GM19438 (cell line): ENCODE measurements at regions not wholly inside any gene's neighbourhood (a gene's known extent, or its start where the extent isn't known, plus 50 kb on each side); places are given as distances from the start of the nearest gene placed in this dataset.
"Not testable (repeated sequence)": the region's sequence is repeated elsewhere in the genome, so short reads cannot be mapped to it uniquely, and the experiment has no call there.

Source experiments
- ATAC-seq: cut with Tn5 transposase; IDR thresholded peaks from one replicate; pipeline ENCODE4 v1.9.1; 2021; ENCODE audit warnings: low read depth; ENCODE audit not compliant: unreplicated experiment

- ATAC-seq, result no peak
These were observed 1099.8 kb upstream of the CDH18 start for GRCh38 chr5:21087766-21088165.

DNA sequence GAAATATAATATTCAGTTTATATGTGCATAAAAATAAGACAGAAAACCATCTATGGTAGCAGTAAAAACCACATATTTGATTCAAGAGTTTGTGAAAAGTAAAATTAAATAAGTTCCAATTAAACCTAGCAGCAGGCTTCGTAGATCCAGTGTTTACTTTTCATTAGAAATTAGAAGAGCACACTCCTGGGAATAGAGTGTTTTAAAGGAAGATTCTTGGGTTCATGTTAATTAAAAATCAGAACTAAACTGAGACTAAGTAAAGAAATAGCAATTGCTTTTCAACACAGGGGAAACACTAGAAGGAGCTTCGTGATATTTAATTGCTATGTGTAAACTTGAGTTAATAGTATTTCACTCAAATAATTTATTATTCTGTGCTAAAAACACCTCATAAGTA is 1097.8 kb upstream of the CDH18 start:
- ATAC-seq, result no peak

DNA sequence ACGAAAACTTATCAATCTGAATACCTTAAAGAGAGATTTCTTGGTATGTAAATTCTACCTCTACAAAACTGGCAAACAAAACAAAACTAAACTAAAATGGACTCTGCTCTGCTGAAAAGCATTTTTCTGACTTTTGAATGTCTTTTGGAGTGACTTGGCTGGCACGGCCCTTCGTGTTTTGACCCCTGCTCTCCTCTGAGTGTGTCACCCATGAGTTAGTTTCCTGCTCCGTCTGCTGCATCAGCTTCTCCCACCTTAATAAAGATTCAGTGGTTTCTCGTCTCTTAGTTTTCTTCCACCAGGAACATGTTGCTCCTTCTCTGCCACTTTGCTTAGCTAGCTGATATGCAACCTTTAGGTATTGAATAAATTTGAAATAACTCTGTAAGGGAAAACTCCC is 1084.0 kb upstream of the CDH18 start:
- ATAC-seq, result no peak

DNA sequence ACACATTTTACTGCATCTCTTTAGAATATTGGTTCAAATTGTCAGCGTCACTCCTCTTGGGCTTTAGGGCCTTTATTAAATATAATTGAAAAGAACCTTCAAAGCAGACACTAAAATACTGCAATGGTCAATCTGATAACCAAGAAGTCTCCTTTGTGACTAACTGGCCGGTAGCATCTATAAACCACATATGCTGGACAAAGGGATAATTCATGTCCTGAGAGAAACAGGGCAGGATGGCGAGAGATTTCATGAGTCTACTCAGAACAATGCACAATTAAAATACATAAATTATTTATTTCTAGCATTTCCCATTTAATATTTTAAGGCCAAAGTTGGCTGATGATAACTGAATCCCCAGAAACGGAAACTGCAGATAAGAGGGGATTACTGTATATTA is 1083.4 kb upstream of the CDH18 start:
- ATAC-seq, result no peak

DNA sequence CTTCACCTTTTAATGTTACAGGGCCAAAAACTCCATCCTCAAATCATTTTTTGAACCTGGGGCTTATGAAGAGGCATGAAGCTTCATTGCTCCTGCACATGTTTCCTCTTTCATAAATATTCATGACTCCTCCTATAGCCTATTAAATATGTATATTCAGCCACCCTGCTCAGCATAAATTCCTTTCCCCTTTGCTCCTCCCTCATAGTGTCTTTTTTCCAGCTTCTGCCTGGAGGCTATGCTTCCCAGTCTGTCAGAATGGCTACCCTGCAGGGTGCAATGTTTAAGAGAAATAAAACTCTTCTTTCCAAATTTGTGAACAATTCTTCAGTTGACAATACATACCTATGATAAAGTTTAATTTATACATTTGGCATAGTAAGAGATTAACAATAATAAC is 1082.9 kb upstream of the CDH18 start:
- ATAC-seq, result no peak

DNA sequence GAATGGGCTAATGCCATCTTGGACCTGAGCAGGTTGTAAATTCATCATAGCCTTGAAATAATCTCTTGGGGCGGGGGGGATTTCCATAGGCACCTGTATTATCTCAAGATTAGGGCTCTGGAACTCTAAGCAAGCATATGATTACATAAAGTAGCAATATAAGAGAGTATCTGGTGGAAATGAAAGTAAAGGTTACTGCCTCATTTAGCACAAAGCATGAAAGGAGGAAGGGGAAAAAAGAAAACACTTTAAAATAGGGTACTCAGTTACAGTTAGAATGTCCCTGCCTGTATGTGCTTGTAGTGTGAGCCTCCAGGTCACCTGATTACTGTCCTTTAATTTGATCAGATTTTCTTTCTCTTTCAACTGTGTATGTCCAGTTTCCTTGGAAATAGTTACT is 1079.7 kb upstream of the CDH18 start:
- no peak for ATAC-seq

DNA sequence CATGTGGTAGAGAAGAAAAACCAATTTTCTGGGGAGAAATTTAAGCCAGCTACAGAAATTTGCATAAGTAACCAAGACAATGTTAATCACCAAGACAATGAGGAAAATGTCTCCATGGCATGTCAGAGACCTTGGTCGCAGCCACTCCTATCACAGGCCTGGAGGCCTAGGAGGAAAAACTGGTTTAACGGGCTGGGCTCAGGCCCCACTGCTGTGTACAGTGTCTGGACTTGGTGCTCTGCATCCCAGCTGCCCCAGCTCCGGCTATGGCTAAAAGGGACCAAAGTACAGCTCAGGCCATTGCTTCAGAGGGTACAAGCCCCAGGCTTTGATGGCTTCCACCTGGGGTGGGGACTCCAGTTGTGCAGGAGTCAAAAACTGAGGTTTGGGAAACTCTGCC is 1075.1 kb upstream of the CDH18 start:
- no peak for ATAC-seq

- ATAC-seq, result peak; percentile 95
These were observed 1070.3 kb upstream of the CDH18 start for GRCh38 chr5:21058289-21058688.

GRCh38 chr5:21051945-21052344 is 1063.9 kb upstream of the CDH18 start:
- no peak for ATAC-seq

GRCh38 chr5:21049901-21050300 is 1061.9 kb upstream of the CDH18 start:
- ATAC-seq, result no peak

- ATAC-seq, result no peak
These were observed 1043.0 kb upstream of the CDH18 start for GRCh38 chr5:21030981-21031380.

DNA sequence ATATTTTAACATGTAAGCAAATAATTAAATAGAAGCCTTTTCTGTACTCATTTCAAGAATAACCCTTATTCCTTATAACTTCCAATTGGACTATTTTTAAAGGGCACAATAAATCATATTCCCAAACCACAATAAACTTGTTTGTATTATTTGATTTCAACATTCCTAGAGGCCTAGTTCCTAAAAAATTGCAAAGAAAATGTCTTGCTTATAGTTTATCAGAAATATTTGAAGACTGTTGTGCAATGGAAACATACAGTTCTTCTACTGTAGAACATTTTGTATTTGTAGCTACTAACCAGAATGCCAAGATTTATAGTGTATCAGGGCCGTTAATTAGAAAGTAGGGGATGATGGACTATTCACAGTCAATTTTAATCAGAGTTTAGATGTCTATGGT is 1037.0 kb upstream of the CDH18 start:
- ATAC-seq, result no peak

DNA sequence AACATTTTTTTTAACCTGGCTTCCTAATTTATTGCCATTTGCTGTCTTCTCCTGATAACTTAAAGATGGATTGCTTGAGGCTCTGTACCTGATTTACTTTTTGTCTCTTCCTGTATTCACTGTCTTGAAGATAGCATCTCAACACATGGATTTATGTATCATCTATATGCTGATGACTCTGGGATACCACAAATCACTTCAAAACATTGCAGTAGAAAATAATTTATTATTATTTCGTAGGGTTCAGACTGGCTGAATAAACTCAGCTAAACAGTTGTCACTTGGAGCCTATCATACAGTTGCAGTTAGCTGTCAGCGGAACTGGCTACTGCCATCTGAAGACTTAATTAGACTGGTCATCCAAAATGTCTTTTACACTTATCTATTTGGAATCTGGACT is 1025.2 kb upstream of the CDH18 start:
- no peak for ATAC-seq

DNA sequence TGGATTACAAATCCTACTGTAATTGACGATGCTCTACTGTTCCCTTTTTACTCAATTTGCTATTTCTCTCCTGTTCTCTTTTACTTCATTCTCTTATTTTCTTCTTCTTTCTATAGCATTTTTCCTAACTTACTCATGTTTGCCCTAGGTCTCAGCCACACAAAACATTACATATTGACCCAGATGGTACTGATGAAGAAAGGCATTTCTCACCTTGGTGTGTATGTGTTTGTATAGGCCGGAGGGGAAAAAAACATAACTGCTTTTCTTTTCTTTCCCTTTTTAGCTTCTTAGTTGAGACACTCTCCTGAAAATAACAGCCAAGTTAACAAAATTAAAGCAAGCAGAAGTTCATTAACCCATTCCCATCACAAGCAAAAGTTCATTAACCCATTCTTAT is 1019.8 kb upstream of the CDH18 start:
- no peak for ATAC-seq

DNA sequence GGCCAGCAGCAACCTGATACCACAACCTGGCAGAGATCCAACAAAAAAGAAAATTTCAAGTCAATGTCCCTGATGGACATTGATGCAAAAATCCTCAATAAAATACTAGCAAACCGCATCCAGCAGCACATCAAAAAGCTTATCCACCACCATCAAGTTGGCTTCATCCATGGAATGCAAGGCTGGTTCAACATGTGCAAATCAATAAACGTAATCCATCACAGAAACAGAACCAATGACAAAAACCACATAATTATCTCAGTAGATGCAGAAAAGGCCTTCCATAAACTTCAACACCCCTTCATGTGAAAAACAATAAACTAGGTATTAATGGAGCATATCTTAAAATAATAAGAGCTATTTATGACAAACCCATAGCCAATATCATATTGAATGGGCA is 1000.9 kb upstream of the CDH18 start:
- not testable (repeated sequence) for ATAC-seq

GRCh38 chr5:20985754-20986153 is 997.8 kb upstream of the CDH18 start:
- ATAC-seq, result no peak

DNA sequence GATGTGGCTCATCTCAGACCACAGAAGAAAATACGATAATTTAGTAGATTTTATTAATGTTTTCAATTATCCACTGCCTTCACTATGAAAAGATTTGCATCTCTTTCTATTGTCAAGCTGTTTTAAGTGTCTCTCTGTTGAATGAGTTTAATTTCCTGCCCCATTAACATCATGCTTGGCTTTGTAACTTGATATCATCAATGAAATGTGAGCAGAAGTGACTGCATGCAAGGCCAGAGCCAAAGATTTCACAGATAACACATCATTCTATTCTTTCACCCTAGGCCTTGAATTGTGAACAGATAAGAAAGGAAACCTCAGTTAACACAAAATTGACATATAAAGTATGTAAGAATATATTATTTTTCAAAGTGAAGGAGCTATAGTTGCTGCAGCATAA is 986.4 kb upstream of the CDH18 start:
- ATAC-seq, result no peak

GRCh38 chr5:20972419-20972925 is 984.5 kb upstream of the CDH18 start:
- ATAC-seq, result no peak

DNA sequence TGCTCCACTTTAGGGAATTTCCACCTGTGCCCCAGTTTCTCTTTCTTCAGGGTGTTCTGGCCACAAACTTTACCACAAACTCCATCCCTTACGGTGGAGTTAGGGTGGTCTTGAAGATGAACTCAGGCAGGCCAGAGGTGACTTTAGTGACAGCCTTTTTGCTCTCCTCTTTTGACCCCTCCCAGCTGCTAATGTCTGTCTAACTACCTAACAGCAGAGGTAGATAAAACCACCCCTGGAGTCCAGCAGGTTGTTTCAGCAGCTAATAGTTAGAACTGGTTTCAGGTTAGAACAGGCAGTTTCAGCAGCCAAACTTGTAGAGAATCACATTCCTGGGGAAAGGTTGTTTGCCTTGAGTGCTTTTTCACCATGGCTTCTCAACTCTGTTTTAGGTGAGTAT is 971.3 kb upstream of the CDH18 start:
- ATAC-seq, result no peak

DNA sequence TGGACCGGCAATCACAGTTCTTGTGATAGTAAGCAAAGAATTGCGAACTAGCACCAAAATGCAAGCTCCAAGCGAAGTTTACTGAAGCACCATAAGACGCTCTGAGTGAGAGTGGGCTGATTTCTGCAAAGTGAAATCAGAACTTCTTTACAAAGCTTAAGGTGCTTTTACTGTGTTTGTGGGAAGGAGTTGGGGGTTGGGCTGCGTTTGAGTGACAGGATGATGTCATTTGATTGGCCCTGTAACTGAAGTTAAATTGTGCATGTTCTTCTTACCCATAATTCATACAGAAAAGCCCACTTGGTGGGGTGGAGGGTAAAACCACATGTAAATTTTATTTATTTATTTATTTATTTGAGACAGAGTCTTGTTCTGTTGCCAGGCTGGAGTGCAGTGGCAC is 970.6 kb upstream of the CDH18 start:
- ATAC-seq, result no peak

DNA sequence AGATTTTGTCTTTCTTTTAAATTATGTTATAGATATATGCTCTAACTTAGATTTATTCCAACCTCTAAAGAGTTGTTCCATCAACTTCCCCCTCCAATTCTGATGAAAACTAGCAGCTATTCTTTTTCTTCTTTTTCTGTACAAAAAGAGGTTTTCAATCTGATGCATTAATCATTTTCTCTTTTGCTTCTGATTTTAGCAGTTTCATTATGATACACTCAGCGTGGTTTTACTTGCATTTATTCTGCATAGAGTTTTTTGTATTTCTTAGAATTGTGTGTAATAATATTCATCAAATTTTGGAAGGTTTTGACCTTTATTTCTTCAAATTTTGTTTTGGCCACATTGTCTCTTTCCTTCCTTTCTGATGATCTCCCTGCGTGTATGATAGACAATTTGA is 968.1 kb upstream of the CDH18 start:
- ATAC-seq, result no peak

- ATAC-seq, result no peak
These were observed 961.6 kb upstream of the CDH18 start for GRCh38 chr5:20949636-20950035.

DNA sequence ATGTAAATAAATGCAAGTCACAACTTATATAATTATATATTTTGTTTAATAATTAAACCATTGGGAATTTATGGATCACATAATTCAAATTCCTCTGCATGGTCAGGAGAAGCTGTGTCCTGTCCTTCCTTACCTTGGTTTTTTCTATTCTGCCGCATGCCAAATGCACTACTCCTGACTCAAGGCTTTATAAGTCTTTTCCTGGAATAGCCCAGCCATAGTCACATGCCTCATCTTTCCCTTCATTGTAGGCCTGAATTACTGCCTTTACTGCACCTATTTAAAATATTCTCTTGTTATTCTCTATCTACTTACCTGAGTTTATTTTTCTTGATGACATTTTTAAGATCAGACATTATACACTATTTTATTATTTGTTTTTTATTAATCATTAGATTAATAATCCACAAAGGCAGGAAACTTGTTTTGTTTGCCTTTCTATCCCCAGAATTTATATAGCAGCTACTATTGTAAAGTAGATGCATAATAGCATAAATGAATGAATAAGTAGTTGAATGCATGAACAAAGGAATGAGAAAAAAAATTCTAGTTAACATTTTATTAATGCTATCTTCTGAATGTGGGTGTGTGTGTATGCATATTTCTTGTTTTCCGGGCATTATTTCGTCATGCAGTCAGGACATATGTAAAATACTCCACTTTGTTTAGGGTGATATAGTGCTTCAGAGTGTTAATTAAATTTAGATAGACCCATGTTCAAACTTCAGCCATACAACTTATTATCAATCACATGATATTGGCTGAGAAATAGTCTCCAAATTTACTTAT is 955.4 kb upstream of the CDH18 start:
- not testable (repeated sequence) for ATAC-seq
